SK-N-SH (cell line): ENCODE measurements at regions not wholly inside any gene's neighbourhood (a gene's known extent, or its start where the extent isn't known, plus 50 kb on each side); places are given as distances from the start of the nearest gene placed in this dataset.
"Not testable (repeated sequence)": the region's sequence is repeated elsewhere in the genome, so short reads cannot be mapped to it uniquely, and the experiment has no call there.

Experiments used
- CTCF ChIA-PET: fragments of 300-600, 350-600 bp; formaldehyde crosslinking; extraction: SDS; loops from one replicate; lab custom pipeline; 2021; lab: Yijun Ruan, JAX
- POLR2A ChIA-PET: fragments of 350-600 bp; sonication (Branson Sonifier 250); formaldehyde crosslinking; extraction: SDS; loops from one replicate; lab custom pipeline; 2020; ENCODE audit warnings: antibody characterized with exemption, inconsistent platforms; lab: Yijun Ruan, JAX
- DNase-seq: peaks from one replicate; pipeline ENCODE4 v3.0.0; 2012
- H2AFZ ChIP-seq: fragments of 200-600 bp; sonication (generic); 2 replicates; pipeline ENCODE4 v1.8.1; 2016; ENCODE audit warnings: antibody characterized with exemption, mild to moderate bottlenecking, low read depth
- H3F3A ChIP-seq: fragments of 200-600 bp; sonication (generic); replicated peaks from 2 replicates; pipeline ENCODE3; 2016; ENCODE audit warnings: antibody characterized with exemption, mild to moderate bottlenecking; ENCODE audit not compliant: insufficient read depth
- H3K27ac ChIP-seq, 2 experiments: fragments of 200-500 bp in 1 of 2; fragments of 200-600 bp in 1 of 2; sonication (Bioruptor generic) in 1 of 2; sonication (generic), shearing (Covaris generic) in 1 of 2; 2 replicates each; pipeline versions ENCODE4 v1.5.1 to v1.6.1; 2014 to 2016; ENCODE audit warnings: low read depth in 2 of 2, inconsistent platforms in 1 of 2, low read length in 1 of 2, mild to moderate bottlenecking in 1 of 2, mixed read lengths in 1 of 2
- H3K27me3 ChIP-seq: fragments of 200-600 bp; sonication (generic), shearing (Covaris generic); 2 replicates; pipeline ENCODE4 v1.6.1; 2016; ENCODE audit warnings: mixed run types; ENCODE audit not compliant: insufficient read depth
- H3K36me3 ChIP-seq, 2 experiments: fragments of 200-500 bp in 1 of 2; fragments of 200-600 bp in 1 of 2; sonication (Bioruptor generic) in 1 of 2; sonication (generic) in 1 of 2; replicated peaks in 1 of 2; 2 replicates each; pipeline versions ENCODE3 to v1.5.1; 2014 to 2016; ENCODE audit warnings: low read length in 1 of 2, mild to moderate bottlenecking in 1 of 2; ENCODE audit not compliant: insufficient read depth in 2 of 2, control insufficient read depth in 1 of 2
- H3K4me1 ChIP-seq, 2 experiments: fragments of 200-500 bp in 1 of 2; fragments of 200-600 bp in 1 of 2; sonication (Bioruptor generic) in 1 of 2; sonication (generic), shearing (Covaris generic) in 1 of 2; 2 replicates each; pipeline versions ENCODE4 v1.5.1 to v1.6.1; 2014 to 2016; ENCODE audit warnings: low read depth in 1 of 2, low read length in 1 of 2, mixed run types in 1 of 2; ENCODE audit not compliant: insufficient read depth in 2 of 2, control insufficient read depth in 1 of 2
- H3K4me2 ChIP-seq: fragments of 200-600 bp; sonication (generic), shearing (Covaris generic); 2 replicates; pipeline ENCODE4 v1.6.1; 2017; ENCODE audit warnings: mixed run types
- H3K4me3 ChIP-seq, 2 experiments: fragments of 200-500 bp in 1 of 2; fragments of 200-600 bp in 1 of 2; sonication (Bioruptor generic) in 1 of 2; sonication (generic), shearing (Covaris generic) in 1 of 2; 2 replicates each; pipeline versions ENCODE4 v1.5.1 to v1.8.1; 2014 to 2016; ENCODE audit warnings: low read depth in 2 of 2, inconsistent platforms in 1 of 2, low read length in 1 of 2, mild to moderate bottlenecking in 1 of 2, mixed read lengths in 1 of 2, moderate library complexity in 1 of 2
- H3K79me2 ChIP-seq: fragments of 200-600 bp; sonication (generic); 2 replicates; pipeline ENCODE4 v1.8.1; 2017; ENCODE audit warnings: mild to moderate bottlenecking; ENCODE audit not compliant: insufficient read depth
- H3K9ac ChIP-seq: fragments of 200-600 bp; sonication (generic); 2 replicates; pipeline ENCODE4 v1.6.1; 2017; ENCODE audit warnings: mixed run types
- H3K9me2 ChIP-seq: fragments of 200-600 bp; sonication (generic); 2 replicates; pipeline ENCODE4 v1.6.1; 2017; ENCODE audit warnings: mixed run types
- H3K9me3 ChIP-seq: fragments of 200-600 bp; sonication (generic); 2 replicates; pipeline ENCODE4 v1.6.1; 2017; ENCODE audit warnings: mixed run types, mild to moderate bottlenecking, moderate library complexity
- H4K20me1 ChIP-seq: fragments of 200-600 bp; sonication (generic); 2 replicates; pipeline ENCODE4 v1.6.1; 2017; ENCODE audit warnings: mild to moderate bottlenecking, mixed run types; ENCODE audit not compliant: insufficient read depth
- CHD2 ChIP-seq: fragments of 150-350 bp; IDR thresholded peaks from 2 replicates; pipeline ENCODE4 v1.6.1; 2018; ENCODE audit warnings: low read length; ENCODE audit not compliant: partially characterized antibody
- ELF1 ChIP-seq: IDR thresholded peaks from 2 replicates; pipeline ENCODE4 v1.4.0; 2012
- EP300 ChIP-seq, 2 experiments: IDR thresholded peaks; 2 replicates each; pipeline versions ENCODE4 v1.4.0 to v1.6.1; 2012; ENCODE audit warnings: borderline replicate concordance in 1 of 2, low read depth in 1 of 2, low read length in 1 of 2
- FOXJ3 ChIP-seq: sonication (generic); formaldehyde crosslinking; IDR thresholded peaks from 2 replicates; pipeline ENCODE4 v1.5.1; 2020; ENCODE audit warnings: mild to moderate bottlenecking, missing genetic modification reagents
- FOXM1 ChIP-seq: IDR thresholded peaks from 2 replicates; pipeline ENCODE4 v1.4.0; 2012; ENCODE audit warnings: low read depth, mild to moderate bottlenecking
- GABPA ChIP-seq: IDR thresholded peaks from 2 replicates; pipeline ENCODE4 v1.4.0; 2012; ENCODE audit warnings: low read depth, mild to moderate bottlenecking
- GATA2 ChIP-seq: sonication (generic); formaldehyde crosslinking; IDR thresholded peaks from 2 replicates; pipeline ENCODE4 v1.5.0; 2020; ENCODE audit warnings: mild to moderate bottlenecking, missing genetic modification reagents
- JUND ChIP-seq: IDR thresholded peaks from 2 replicates; pipeline ENCODE4 v1.4.0; 2012
- MEF2A ChIP-seq: IDR thresholded peaks from 2 replicates; pipeline ENCODE4 v1.4.0; 2012; ENCODE audit warnings: low read depth, borderline replicate concordance
- MXI1 ChIP-seq: IDR thresholded peaks from 2 replicates; pipeline ENCODE4 v1.6.1; 2012; ENCODE audit warnings: mild to moderate bottlenecking, low read depth, low read length, improper control_type of control experiment
- NFIC ChIP-seq: IDR thresholded peaks from 2 replicates; pipeline ENCODE4 v1.4.0; 2012; ENCODE audit warnings: borderline replicate concordance
- NRF1 ChIP-seq: IDR thresholded peaks from 2 replicates; pipeline ENCODE4 v1.6.1; 2012; ENCODE audit warnings: low read depth, mild to moderate bottlenecking, low read length
- RAD21 ChIP-seq: IDR thresholded peaks from 2 replicates; pipeline ENCODE4 v1.6.1; 2012; ENCODE audit warnings: mild to moderate bottlenecking, low read length
- RFX5 ChIP-seq: IDR thresholded peaks from 2 replicates; pipeline ENCODE4 v1.6.1; 2012; ENCODE audit warnings: mild to moderate bottlenecking, improper control_type of control experiment, low read length
- TEAD4 ChIP-seq: IDR thresholded peaks from 2 replicates; pipeline ENCODE4 v1.4.0; 2012; ENCODE audit warnings: mild to moderate bottlenecking, borderline replicate concordance; ENCODE audit not compliant: insufficient read depth
- YY1 ChIP-seq: IDR thresholded peaks from 2 replicates; pipeline ENCODE4 v1.4.0; 2012; ENCODE audit warnings: low read depth, mild to moderate bottlenecking
- WGBS: methylation state at CpG from one replicate; pipeline ENCODE4 v1.1.6; 2017; ENCODE audit warnings: low lambda C conversion rate; 5-methylcytosine and 5-hydroxymethylcytosine counted together
- TF ChIP-seq, protein P1 (sequence below): IDR thresholded peaks from 2 replicates; pipeline ENCODE4 v1.4.0; 2012; ENCODE audit warnings: low read depth, borderline replicate concordance
- TF ChIP-seq, protein P2 (sequence below): fragments of 200-600 bp; sonication (generic); IDR thresholded peaks from 2 replicates; pipeline ENCODE4 v1.6.1; 2017; ENCODE audit warnings: antibody characterized with exemption, mild to moderate bottlenecking, moderate library complexity
- TF ChIP-seq, protein P3 (sequence below): fragments of 150-350 bp; IDR thresholded peaks from 2 replicates; pipeline ENCODE4 v1.6.1; 2017; ENCODE audit warnings: antibody characterized with exemption, low read length, low read depth, borderline replicate concordance

DNA sequence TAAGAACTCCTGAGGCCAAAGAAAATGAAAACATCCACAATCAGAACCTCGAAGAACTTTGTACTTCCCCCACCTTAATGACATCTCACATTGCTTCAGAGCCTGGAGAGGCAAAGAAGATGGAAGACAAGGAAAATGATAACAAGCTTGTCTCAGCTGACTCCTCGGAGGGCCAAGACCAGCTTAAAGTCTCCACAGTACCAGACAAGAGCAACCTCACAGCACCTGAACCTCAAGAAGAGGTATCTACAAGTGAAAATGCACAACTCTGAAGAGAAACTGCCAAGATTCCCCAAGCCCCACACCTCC is 97.5 kb downstream of the HNRNPD start:
- 5% methylated on average over 2 of the region's 2 CpGs for WGBS
- no peaks in the 10 kb centered on the region for H3F3A ChIP-seq
- POLR2A ChIA-PET: no interaction called here

DNA sequence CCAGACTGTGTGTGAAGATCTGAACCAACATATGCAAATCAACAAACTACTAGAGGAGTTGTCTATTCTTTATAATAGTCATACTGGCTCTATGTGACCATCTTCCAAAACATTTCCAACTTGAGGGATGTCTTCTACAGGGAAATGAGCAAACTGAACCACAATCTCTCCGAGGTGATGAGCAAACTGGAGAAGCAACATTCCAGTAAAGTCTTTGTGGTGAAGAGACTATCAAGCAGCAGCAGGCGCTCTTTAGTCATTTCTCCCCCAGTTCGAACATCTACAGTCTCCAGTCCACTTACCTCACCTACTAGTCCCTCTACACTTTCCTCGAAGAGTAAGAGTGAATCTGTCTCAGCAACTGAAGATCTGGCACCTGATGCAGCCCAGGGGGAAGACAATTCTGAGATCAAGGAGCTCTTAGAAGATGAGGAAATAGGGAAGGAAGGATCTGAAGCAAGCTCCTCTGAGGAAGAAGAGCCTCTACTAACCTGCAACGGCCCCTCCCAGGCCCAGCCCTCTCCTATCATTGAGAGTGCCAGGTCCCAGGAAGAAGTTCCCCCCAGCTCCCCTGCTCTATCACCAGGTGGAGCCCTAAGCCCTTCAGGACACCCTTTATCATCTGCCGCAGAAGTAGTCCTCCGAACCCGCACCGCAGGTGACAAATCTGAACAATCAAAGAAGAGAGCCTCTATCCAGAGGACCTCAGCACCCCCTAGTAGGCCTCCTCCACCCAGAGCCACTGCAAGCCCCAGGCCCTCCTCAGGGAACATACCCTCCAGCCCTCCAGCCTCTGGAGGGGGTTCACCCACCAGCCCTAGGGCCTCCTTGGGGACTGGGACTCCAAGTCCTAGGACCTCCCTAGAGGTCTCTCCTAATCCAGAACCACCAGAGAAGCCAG is 98.1 kb downstream of the HNRNPD start:
- Histone ChIP-seq H3K27me3 (peaks cover 52% of the 10 kb centered on the region; the same call in 1 of the 2 replicates), H3K4me1 (no peaks in the 10 kb centered on the region), H3K79me2 (no peaks in the 10 kb centered on the region), H3K36me3 (no peaks in the 10 kb centered on the region), H3K4me3 (no peak overlapping the region), H3K9me2 (no peaks in the 10 kb centered on the region), H3K9ac (no peak overlapping the region), H3K4me2 (no peak overlapping the region), H2AFZ (no peak overlapping the region), H3F3A (no peaks in the 10 kb centered on the region), H3K9me3 (no peaks in the 10 kb centered on the region), H4K20me1 (no peaks in the 10 kb centered on the region), H3K27ac (no peak overlapping the region)
- POLR2A ChIA-PET: no interaction called here
- CTCF ChIA-PET: interaction anchor here (0.7 kb wide), 1 partner anchor 73 kb away, joined by 3 read pairs; no protein-coding TSS in a partner anchor
- no peak for DNase-seq
- 0% methylated on average over 5 of the region's 9 CpGs for WGBS
- no peak for TF ChIP-seq ELF1
- TF ChIP-seq YY1: no peak
- no peak for TF ChIP-seq RFX5
- no peak for TF ChIP-seq TEAD4
- TF ChIP-seq GABPA: no peak
- TF ChIP-seq MXI1: no peak
- TF ChIP-seq NRF1: no peak
- TF ChIP-seq, protein P1, sequence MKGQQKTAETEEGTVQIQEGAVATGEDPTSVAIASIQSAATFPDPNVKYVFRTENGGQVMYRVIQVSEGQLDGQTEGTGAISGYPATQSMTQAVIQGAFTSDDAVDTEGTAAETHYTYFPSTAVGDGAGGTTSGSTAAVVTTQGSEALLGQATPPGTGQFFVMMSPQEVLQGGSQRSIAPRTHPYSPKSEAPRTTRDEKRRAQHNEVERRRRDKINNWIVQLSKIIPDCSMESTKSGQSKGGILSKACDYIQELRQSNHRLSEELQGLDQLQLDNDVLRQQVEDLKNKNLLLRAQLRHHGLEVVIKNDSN: no peak
- no peak for TF ChIP-seq RAD21
- no peak for TF ChIP-seq CHD2
- no peak for TF ChIP-seq NFIC
- TF ChIP-seq, protein P2, sequence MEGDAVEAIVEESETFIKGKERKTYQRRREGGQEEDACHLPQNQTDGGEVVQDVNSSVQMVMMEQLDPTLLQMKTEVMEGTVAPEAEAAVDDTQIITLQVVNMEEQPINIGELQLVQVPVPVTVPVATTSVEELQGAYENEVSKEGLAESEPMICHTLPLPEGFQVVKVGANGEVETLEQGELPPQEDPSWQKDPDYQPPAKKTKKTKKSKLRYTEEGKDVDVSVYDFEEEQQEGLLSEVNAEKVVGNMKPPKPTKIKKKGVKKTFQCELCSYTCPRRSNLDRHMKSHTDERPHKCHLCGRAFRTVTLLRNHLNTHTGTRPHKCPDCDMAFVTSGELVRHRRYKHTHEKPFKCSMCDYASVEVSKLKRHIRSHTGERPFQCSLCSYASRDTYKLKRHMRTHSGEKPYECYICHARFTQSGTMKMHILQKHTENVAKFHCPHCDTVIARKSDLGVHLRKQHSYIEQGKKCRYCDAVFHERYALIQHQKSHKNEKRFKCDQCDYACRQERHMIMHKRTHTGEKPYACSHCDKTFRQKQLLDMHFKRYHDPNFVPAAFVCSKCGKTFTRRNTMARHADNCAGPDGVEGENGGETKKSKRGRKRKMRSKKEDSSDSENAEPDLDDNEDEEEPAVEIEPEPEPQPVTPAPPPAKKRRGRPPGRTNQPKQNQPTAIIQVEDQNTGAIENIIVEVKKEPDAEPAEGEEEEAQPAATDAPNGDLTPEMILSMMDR: no peak
- TF ChIP-seq MEF2A: no peak
- no peak for TF ChIP-seq EP300 (IDR thresholded peaks at IDR 0.05; ENCODE audit: borderline replicate concordance in 1 of 2, low read depth in 1 of 2, low read length in 1 of 2)
- TF ChIP-seq GATA2 (CRISPR knock-in tag): no peak
- TF ChIP-seq, protein P3, sequence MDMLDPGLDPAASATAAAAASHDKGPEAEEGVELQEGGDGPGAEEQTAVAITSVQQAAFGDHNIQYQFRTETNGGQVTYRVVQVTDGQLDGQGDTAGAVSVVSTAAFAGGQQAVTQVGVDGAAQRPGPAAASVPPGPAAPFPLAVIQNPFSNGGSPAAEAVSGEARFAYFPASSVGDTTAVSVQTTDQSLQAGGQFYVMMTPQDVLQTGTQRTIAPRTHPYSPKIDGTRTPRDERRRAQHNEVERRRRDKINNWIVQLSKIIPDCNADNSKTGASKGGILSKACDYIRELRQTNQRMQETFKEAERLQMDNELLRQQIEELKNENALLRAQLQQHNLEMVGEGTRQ: no peak
- TF ChIP-seq FOXM1: no peak
- no peak for TF ChIP-seq JUND

More for the DNA sequence above, 97.5 kb downstream of the HNRNPD start:
- Histone ChIP-seq H3K9me2 (no peaks in the 10 kb centered on the region), H3K27me3 (peaks cover 50% of the 10 kb centered on the region; the same call in 1 of the 2 replicates), H3K9ac (no peak overlapping the region), H3K9me3 (no peaks in the 10 kb centered on the region), H3K4me3 (no peak overlapping the region), H3K36me3 (no peaks in the 10 kb centered on the region), H4K20me1 (no peaks in the 10 kb centered on the region), H2AFZ (no peak overlapping the region), H3K4me1 (no peaks in the 10 kb centered on the region), H3K4me2 (no peak overlapping the region), H3K27ac (no peak overlapping the region), H3K79me2 (no peaks in the 10 kb centered on the region)
- CTCF ChIA-PET: interaction anchor here (0.7 to 0.9 kb wide), 2 partner anchors 9 to 73 kb away, joined by 3 read pairs; no protein-coding TSS in a partner anchor
- no peak for TF ChIP-seq GATA2 (CRISPR knock-in tag)
- no peak for TF ChIP-seq FOXJ3
- no peak for TF ChIP-seq GABPA
- TF ChIP-seq EP300 (IDR thresholded peaks at IDR 0.05; ENCODE audit: borderline replicate concordance in 1 of 2, low read depth in 1 of 2, low read length in 1 of 2): no peak
- DNase-seq: no peak

DNA sequence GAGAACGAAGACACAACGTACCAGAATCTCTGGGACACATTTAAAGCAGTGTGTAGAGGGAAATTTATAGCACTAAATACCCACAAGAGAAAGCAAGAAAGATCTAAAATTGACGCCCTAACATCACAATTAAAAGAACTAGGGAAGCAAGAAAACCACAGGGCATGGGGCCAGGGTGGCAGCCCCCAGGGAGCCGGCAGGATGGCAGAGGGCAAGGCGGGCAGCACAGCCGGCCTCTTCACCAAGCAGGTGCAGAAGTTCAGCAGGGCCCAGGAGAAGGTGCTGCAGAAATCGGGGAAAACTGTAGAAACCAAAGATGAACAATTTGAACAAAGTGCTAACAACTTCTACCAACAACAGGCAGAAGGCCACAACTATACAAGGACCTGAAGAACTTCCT is 99.1 kb downstream of the HNRNPD start:
- H3K36me3 ChIP-seq, CTCF ChIA-PET, H4K20me1 ChIP-seq, H3F3A ChIP-seq, H3K27ac ChIP-seq, H2AFZ ChIP-seq, H3K4me2 ChIP-seq, H3K4me1 ChIP-seq, POLR2A ChIA-PET, H3K4me3 ChIP-seq, DNase-seq, H3K9me2 ChIP-seq, H3K9ac ChIP-seq, H3K9me3 ChIP-seq, H3K79me2 ChIP-seq: not testable (repeated sequence)
- peaks cover 59% of the 10 kb centered on the region; the same call in 1 of the 2 replicates for H3K27me3 ChIP-seq
- WGBS: 6% methylated on average over 7 of the region's 7 CpGs
